Motor neuron (in vitro differentiated cells): ENCODE measurements at regions not wholly inside any gene's neighbourhood (a gene's known extent, or its start where the extent isn't known, plus 50 kb on each side); places are given as distances from the start of the nearest gene placed in this dataset.
"Not testable (repeated sequence)": the region's sequence is repeated elsewhere in the genome, so short reads cannot be mapped to it uniquely, and the experiment has no call there.

ENCODE experiments used
- ATAC-seq, 8 experiments: fragments of 200-7000 bp; cut with Tn5 transposase; replicated peaks in 6 of 8; 2 replicates each; pipeline ENCODE4 v1.8.0; 2021; ENCODE audit warnings: mild to moderate bottlenecking in 8 of 8, moderate library complexity in 8 of 8
- H3K27ac ChIP-seq, 2 donors: fragments of 250-450 bp; sonication (Bioruptor Pico); 2 replicates each; pipeline ENCODE4 v1.9.0; 2021; ENCODE audit warnings: antibody characterized with exemption in 2 of 2, mild to moderate bottlenecking in 2 of 2, moderate library complexity in 1 of 2
- H3K4me1 ChIP-seq, 2 donors: fragments of 250-450 bp; sonication (Bioruptor Pico); replicated peaks in 1 of 2; 2 replicates each; pipeline ENCODE4 v1.6.1; 2021; ENCODE audit warnings: antibody characterized with exemption in 2 of 2, mild to moderate bottlenecking in 2 of 2, moderate library complexity in 1 of 2
- H3K4me3 ChIP-seq, 5 donors: fragments of 250-450 bp; sonication (Bioruptor Pico); 2 replicates each; pipeline ENCODE4 v1.9.0; 2021; ENCODE audit warnings: antibody characterized with exemption in 5 of 5, mild to moderate bottlenecking in 5 of 5, moderate library complexity in 4 of 5
- WGBS, 10 experiments: fragments of 450-650 bp; shearing (Covaris generic); methylation state at CpG; one replicate each; pipeline ENCODE4 v1.0.0; 2022; 5-methylcytosine and 5-hydroxymethylcytosine counted together
- in situ Hi-C, 9 experiments: fragments of 400-800 bp; cut with MboI; loops; one replicate each; pipeline ENCODE4 v1.15.0; 2021; ENCODE audit warnings: low sequenced_read_pairs in 9 of 9, low pct_unique_long_range_greater_than_20kb in 2 of 9; ENCODE audit not compliant: unreplicated experiment in 9 of 9

DNA sequence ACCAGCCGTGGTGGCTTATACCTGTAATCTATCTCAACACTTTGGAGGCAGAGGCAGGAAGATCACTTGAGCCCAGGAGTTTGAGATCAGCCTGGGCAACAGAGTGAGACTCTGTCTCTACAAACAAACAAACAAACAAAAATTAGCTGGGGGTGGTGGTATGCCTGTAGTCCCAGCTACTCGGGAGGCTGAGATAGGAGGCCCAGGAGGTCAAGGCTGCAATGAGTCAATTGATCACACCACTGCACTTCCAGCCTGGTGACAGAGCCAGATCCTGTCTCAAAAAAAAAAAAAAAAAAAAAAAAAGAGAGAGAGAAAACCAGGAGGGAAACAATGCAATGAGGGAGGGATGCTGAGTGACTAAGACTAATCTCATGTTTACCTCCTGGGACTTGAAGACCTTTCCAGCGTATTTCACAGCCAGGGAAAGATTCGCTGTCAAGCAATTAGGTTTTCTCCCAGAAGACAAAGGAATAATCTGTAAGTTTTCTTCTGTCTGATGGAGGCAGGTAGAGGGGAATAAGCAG lies 51.1 kb upstream of the MIER3 start:
- no peaks in the 10 kb centered on the region for H3K4me1 ChIP-seq
- WGBS, 10 experiments, result 25 to 95% (median 86%) methylated on average over 1 to 4 of the region's 4 CpGs; no CpG with 5 or more reads in 1 of the 10 experiments
- no peak for ATAC-seq
- in situ Hi-C loops, result no loop called here
- H3K27ac ChIP-seq, result no peak overlapping the region
- H3K4me3 ChIP-seq, result no peak overlapping the region

- WGBS, 10 experiments, result 59 to 100% (median 91%) methylated on average over 1 to 5 of the region's 5 CpGs; no CpG with 5 or more reads in 4 of the 10 experiments
- H3K4me1 ChIP-seq, H3K4me3 ChIP-seq, H3K27ac ChIP-seq, ATAC-seq, in situ Hi-C loops: not testable (repeated sequence)
These were observed 51.6 kb upstream of the MIER3 start for GRCh38 chr5:57003566-57003965.

DNA sequence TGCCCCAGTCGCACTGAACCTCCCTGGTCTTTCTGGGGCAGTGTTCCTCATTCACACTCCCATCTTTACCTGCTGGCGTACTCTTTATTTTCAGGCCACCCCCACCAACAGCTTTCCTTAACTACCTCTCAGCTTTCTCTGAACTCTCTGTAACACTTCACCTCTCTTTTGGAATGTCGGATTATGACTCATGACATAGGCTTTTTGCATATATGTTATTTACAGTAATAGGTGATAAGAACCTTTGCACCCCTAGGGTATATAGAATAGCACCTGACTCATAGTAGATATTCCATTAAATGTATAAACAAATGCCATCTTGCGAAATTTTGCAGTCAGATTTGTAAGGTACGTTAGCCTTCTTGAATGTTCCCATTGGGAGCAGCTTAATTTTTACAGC lies 52.9 kb upstream of the MIER3 start:
- WGBS, 10 experiments, result 40 to 96% (median 80%) methylated on average over 1 to 5 of the region's 5 CpGs; no CpG with 5 or more reads in 1 of the 10 experiments
- peak in 1 of 8 experiments; percentile 33 for ATAC-seq
- in situ Hi-C loops, result no loop called here
- Histone ChIP-seq H3K4me3 (no peak overlapping the region), H3K27ac (no peak overlapping the region), H3K4me1 (no peaks in the 10 kb centered on the region)

DNA sequence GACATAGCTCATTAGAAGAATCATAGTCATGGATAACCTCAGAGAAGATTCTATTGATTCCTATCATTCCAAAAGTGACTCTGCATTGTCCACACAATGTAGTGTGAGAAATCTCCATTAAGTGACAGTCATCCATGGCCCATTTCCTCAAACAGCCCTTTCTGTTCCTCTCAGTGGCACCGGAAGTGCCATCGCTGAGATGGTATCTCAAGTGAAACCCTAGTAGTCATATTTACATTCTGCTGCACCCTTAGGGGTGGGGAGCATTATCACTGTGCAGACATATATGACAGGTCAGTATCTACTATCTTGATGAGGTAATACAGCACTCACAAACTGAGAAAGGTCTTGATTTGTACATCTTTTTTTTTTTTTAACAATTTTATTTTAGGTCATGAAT lies 55.4 kb upstream of the MIER3 start:
- Histone ChIP-seq H3K27ac (no peak overlapping the region), H3K4me1 (no peaks in the 10 kb centered on the region), H3K4me3 (no peak overlapping the region)
- ATAC-seq, result no peak
- 90 to 100% (median 100%) methylated on average over 1 to 2 of the region's 2 CpGs; no CpG with 5 or more reads in 3 of the 10 experiments for WGBS, 10 experiments
- in situ Hi-C loops, result no loop called here

GRCh38 chr5:57009811-57010210 lies 57.9 kb upstream of the MIER3 start:
- no peaks in the 10 kb centered on the region for H3K4me1 ChIP-seq
- no peak for ATAC-seq
- no peak overlapping the region for H3K4me3 ChIP-seq
- in situ Hi-C loops, result no loop called here
- H3K27ac ChIP-seq, result no peak overlapping the region
- 47 to 100% (median 76%) methylated on average over 1 to 7 of the region's 7 CpGs; no CpG with 5 or more reads in 3 of the 10 experiments for WGBS, 10 experiments

GRCh38 chr5:57010786-57011185 lies 58.9 kb upstream of the MIER3 start:
- no peak for ATAC-seq
- 78 to 100% (median 100%) methylated on average over 1 to 4 of the region's 4 CpGs; no CpG with 5 or more reads in 1 of the 10 experiments for WGBS, 10 experiments
- no peak overlapping the region for H3K4me3 ChIP-seq
- in situ Hi-C loops, result no loop called here
- H3K27ac ChIP-seq, result no peak overlapping the region
- H3K4me1 ChIP-seq, result no peaks in the 10 kb centered on the region

DNA sequence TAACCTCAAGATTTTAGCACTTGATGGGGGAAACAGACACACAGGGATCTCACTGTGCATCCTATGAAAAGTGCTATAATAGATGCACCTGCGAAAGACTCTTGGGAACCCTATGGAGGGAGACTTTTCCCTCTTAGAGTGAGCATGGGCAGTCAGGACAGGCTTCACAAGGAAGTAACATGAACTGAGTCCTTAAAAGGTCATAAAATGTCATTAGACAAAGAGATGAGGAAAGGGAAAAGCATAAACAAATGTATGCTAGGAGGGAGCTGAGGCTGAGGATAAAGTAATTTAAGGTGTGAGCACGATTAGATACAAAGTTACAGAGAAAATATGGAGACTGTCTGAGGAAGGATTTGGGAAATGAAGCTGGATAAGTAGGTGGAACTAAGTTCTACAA lies 60.6 kb upstream of the MIER3 start:
- Histone ChIP-seq H3K4me1 (no peaks in the 10 kb centered on the region), H3K4me3 (no peak overlapping the region), H3K27ac (no peak overlapping the region)
- WGBS, 10 experiments, result 0 to 88% (median 70%) methylated on average over 1 to 2 of the region's 2 CpGs; no CpG with 5 or more reads in 2 of the 10 experiments
- no peak for ATAC-seq
- in situ Hi-C loops, result no loop called here

DNA sequence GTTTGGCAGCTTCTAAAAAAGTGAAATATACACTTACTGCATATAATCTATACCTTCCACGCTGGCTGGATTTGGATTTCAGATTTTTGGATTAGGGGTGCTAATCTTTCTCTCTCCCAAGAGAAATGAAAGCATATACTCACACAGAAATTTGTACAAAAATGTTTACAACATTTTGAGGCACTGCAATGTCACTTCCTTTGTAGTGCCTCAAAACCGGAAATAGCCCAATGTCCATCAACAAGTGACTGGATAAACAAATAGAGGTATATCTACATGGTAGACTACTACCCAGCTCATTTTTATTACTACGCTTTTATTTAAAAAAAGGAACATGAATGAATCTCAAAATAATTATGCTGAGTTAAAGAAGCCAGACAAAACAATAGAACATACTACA lies 74.0 kb upstream of the MIER3 start:
- 25 to 86% (median 62%) methylated on average over 1 to 3 of the region's 3 CpGs; no CpG with 5 or more reads in 1 of the 10 experiments for WGBS, 10 experiments
- in situ Hi-C loops, result no loop called here

GRCh38 chr5:57028161-57028560 lies 76.2 kb upstream of the MIER3 start:
- H3K27ac ChIP-seq, result no peak overlapping the region
- 43 to 100% (median 83%) methylated on average over 1 to 2 of the region's 2 CpGs; no CpG with 5 or more reads in 2 of the 10 experiments for WGBS, 10 experiments
- in situ Hi-C loops, result no loop called here
- peak in 2 of 8 experiments; percentile 18 to 30 for ATAC-seq
- no peaks in the 10 kb centered on the region for H3K4me1 ChIP-seq
- H3K4me3 ChIP-seq, result no peak overlapping the region

More for the DNA sequence above, 74.0 kb upstream of the MIER3 start:
- no peak for ATAC-seq
- Histone ChIP-seq H3K4me3 (no peak overlapping the region), H3K4me1 (no peaks in the 10 kb centered on the region), H3K27ac (no peak overlapping the region)

GRCh38 chr5:57032151-57032551 lies 80.2 kb upstream of the MIER3 start:
- Histone ChIP-seq H3K4me1 (no peaks in the 10 kb centered on the region), H3K27ac (no peak overlapping the region), H3K4me3 (no peak overlapping the region)
- WGBS, 10 experiments, result 0 to 100% (median 29%) methylated on average over 1 of the region's 1 CpG; no CpG with 5 or more reads in 5 of the 10 experiments
- in situ Hi-C loops, result no loop called here
- peak in 2 of 8 experiments; percentile 70 to 78 for ATAC-seq

DNA sequence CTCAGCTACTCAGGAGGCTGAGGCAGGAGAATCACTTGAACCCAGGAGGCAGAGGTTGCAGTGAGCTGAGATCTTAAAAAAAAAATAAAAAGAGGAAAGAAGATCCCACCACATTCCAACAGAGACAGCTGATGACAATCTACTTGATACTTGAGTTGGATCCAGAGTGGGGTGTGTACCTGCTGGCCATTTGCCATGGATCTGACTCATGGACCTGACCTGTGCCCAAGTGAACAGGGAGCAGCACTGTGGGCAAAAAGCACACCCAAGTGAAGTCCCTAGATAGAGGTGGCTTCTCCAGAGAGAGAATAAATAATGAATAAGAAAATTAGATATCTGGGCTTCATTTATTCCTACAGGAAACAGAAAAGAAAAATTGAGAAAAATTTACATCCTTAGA lies 81.2 kb upstream of the MIER3 start:
- H3K4me1 ChIP-seq, result no peaks in the 10 kb centered on the region
- peak in 2 of 8 experiments; percentile 42 to 65 for ATAC-seq
- in situ Hi-C loops, result no loop called here
- H3K27ac ChIP-seq, result no peak overlapping the region
- H3K4me3 ChIP-seq, result no peak overlapping the region

GRCh38 chr5:57033503-57033902 lies 81.6 kb upstream of the MIER3 start:
- no peak for ATAC-seq
- WGBS, 10 experiments, result 6 to 73% (median 36%) methylated on average over 1 to 2 of the region's 2 CpGs; no CpG with 5 or more reads in 1 of the 10 experiments
- in situ Hi-C loops, result no loop called here
- Histone ChIP-seq H3K4me3 (no peak overlapping the region), H3K4me1 (no peaks in the 10 kb centered on the region), H3K27ac (no peak overlapping the region)

DNA sequence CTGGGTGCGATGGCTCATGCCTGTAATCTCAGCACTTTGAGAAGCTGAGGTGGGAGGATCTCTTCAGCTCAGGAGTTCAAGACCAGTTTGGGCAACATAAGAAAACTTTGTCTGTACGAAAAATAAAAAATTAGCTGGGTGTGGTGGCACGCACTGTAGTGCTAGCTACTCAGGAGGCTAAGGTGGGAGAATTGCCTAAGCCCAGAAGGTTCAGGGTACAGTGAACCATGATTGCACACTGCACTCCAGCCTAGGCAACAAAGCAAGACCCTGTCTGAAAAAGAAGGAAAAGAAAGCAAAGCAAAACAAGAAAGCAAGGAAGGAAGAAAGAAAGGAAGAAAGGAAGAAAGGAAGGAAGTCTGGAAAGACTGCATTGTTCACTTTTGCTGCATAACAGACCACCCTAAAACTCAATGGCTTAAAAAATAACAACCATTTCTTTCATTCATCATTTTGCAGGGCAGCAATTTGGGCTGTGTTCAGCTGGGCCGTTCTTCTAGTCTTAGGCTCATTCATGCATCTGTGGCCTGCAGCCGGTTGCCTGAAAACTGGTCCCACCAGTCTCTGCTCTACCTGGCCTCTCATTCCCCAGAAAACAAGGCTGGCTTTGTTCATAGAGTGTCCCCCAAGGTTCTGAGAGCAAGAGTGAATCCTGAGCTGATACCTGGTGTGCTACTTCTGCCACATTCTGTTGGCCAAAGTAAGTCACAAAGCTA lies 82.4 kb upstream of the MIER3 start:
- H3K4me3 ChIP-seq, result no peak overlapping the region
- no peaks in the 10 kb centered on the region for H3K4me1 ChIP-seq
- H3K27ac ChIP-seq, result no peak overlapping the region
- ATAC-seq, result no peak
- 63 to 94% (median 75%) methylated on average over 2 to 5 of the region's 5 CpGs for WGBS, 10 experiments
- in situ Hi-C loops, result no loop called here

- Histone ChIP-seq H3K4me3 (no peak overlapping the region), H3K27ac (no peak overlapping the region), H3K4me1 (no peaks in the 10 kb centered on the region)
- in situ Hi-C loops, result no loop called here
- 20 to 90% (median 75%) methylated on average over 1 to 3 of the region's 3 CpGs; no CpG with 5 or more reads in 2 of the 10 experiments for WGBS, 10 experiments
- ATAC-seq, result no peak
These were observed 84.0 kb upstream of the MIER3 start for GRCh38 chr5:57035955-57036354.
